ENCODE measurements at regions not wholly inside any gene's neighbourhood (a gene's known extent, or its start where the extent isn't known, plus 50 kb on each side); places are given as distances from the start of the nearest gene placed in this dataset.

- no peak for TF ChIP-seq GABPB2 (CRISPR knock-in tag; conservative IDR thresholded peaks at IDR 0.05)
- TF ChIP-seq TEAD4 (IDR thresholded peaks at IDR 0.05; ENCODE audit: low read length) = no peak
- TF ChIP-seq TEAD4 (CRISPR knock-in tag; IDR thresholded peaks at IDR 0.05; ENCODE audit: borderline replicate concordance) = no peak
- TF ChIP-seq TRIM28 (IDR thresholded peaks at IDR 0.05) = no peak
- TF ChIP-seq HDAC6 (IDR thresholded peaks at IDR 0.05; ENCODE audit: low read depth, low read length) = no peak
- no peak for TF ChIP-seq POLR2AphosphoS2 (IDR thresholded peaks at IDR 0.05; ENCODE audit: low read length)
- no peak for TF ChIP-seq GABPB1 (CRISPR knock-in tag; IDR thresholded peaks at IDR 0.05)
Observed at GRCh38 chr14:71554323-71554722, 377.9 kb upstream of the RGS6 start.

All from K562 (cell line).